GM19351 (cell line): ENCODE measurements at regions not wholly inside any gene's neighbourhood (a gene's known extent, or its start where the extent isn't known, plus 50 kb on each side); places are given as distances from the start of the nearest gene placed in this dataset.

Experiments used
- ATAC-seq: cut with Tn5 transposase; IDR thresholded peaks from one replicate; pipeline ENCODE4 v1.9.1; 2021; ENCODE audit warnings: mild to moderate bottlenecking, moderate library complexity; ENCODE audit not compliant: unreplicated experiment

DNA sequence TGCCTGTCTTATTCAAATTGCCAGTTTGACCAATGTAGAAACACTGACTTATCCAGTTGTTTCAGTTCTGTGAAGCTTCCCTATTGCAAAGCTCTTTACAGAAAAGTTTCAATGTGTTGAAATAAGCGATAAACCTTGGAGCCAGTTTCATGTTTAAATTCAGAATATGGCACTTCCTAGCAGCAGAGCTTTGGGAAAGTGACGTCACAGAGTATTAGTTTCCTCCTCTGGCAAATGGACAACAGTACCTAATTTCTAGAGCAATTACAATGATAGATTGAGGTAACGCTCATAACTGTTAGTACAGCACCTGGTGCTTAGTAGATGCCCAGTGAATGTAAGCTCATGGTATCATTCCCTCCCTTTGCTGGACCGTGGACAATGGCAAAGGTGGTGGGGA, 527.5 kb upstream of the DAB1 start:
- no peak for ATAC-seq

- ATAC-seq: no peak
Observed at GRCh38 chr1:57949168-57949567, 525.3 kb upstream of the DAB1 start.

DNA sequence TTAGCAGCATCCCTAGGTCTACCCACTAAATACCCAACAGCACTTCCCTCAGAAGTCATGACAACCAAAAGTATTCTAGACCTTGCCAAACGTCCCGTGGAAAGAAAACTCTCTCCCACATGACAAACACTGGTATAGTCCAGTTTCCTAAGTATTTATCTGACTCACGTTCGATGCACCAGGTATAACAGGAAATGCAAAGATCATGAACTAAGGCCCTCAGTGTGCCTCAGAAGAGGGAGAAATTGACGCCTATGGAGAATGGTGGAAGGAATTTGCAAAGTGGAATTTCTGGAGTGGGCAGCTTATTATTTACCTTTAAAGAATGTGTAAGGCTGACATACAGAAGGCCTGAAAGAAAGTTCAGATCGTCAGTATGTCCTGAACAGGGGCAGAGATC, 523.6 kb upstream of the DAB1 start:
- ATAC-seq: no peak

DNA sequence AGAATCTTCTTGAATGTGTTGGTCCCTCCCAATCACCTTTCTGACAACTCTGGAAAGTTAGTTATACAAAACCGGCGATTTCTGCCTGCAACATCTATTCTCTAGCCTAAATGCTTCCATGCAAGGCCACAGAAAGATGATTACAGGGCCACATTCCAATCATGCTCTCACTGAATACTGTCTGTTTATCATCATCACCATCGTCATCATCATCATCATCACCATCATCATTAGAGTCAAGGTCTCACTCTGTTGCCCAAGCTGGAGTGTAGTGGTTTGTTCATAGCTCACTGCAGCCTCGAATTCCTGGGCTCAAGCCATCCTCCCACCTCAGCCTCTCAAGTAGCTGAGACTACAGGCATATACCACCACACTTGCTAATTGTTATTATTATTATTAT, 521.2 kb upstream of the DAB1 start:
- no peak for ATAC-seq

GRCh38 chr1:57943365-57943764, 519.5 kb upstream of the DAB1 start:
- no peak for ATAC-seq

DNA sequence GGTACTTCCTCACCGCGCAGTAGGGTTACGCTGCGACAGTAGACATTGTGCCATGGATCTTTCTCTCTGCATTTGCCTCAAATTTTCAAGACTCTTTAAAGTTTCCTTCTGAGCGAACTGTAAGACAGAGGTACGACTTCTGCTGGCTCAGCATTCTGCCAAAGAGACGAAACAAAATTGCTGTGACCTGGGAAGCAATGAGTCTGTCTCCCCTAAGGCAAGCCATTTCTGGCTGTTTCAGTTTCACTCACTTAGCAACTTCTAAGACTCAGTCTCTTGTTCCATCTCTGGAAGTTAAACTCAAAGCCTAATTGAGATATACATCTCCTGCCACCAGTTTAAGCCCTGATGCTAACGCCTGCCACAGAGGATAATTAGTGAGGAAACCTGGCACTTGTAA, 510.9 kb upstream of the DAB1 start:
- no peak for ATAC-seq

DNA sequence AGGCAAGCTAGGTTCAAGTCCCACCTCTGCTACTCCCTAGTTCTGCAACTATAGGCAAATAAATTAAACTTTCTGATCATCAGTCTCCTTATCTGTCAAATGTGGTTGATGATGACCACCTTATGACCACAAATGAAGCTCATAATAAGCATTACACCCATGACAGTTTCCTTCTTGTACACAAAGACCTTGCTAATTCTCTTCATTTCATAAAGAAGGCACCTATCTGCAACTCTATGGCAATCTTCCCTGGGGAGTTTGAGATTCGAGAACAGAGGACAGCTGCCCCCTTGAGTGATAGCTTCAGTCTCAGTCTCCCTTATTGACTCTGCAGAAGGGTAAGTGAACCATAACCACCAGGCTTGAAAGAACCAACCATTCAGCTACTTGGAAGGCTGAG, 503.1 kb upstream of the DAB1 start:
- ATAC-seq: no peak

- no peak for ATAC-seq
Observed at GRCh38 chr1:57926025-57926552, 502.2 kb upstream of the DAB1 start.

DNA sequence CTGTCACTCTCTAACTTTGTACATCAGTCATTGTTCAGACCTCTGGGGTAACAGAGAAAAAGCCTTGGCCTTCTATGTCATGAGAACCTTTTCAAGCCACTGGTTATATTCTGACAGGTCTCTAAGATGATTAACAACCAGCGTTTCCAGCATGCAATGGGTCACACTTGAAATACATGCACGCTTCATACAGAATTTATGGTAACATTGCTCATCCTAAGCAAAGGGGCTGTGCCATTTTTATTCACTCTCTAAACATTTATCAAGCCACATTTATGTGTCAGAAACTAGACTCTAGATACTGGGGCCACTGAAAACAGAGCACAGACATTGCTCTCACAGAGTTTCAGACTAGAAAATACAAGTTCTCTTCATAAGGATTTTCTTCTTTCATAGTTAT, 501.4 kb upstream of the DAB1 start:
- no peak for ATAC-seq

- no peak for ATAC-seq
Observed at GRCh38 chr1:57922130-57922529, 498.3 kb upstream of the DAB1 start.

- no peak for ATAC-seq
Observed at GRCh38 chr1:57916041-57916440, 492.2 kb upstream of the DAB1 start.

DNA sequence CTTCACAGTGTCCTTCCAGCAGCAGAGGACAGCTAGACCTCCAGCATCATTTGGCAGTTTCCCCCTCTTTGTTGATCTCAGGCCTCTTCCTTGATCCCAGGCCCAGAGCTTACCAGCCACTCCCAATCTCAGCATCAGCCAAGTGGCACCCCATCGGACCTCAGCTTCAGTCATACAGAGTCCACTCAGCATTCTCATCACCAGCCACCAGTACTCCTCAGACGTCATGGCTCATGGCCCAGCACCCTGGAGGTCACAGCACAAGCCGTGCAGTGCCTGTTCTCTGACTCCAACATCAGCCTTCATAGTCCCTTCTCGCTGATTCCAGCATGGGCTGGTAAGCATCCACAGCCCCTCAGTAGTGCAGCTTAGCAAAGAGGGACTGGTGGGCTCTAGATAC, 487.6 kb upstream of the DAB1 start:
- ATAC-seq: no peak

- no peak for ATAC-seq
Observed at GRCh38 chr1:57910782-57911181, 486.9 kb upstream of the DAB1 start.

DNA sequence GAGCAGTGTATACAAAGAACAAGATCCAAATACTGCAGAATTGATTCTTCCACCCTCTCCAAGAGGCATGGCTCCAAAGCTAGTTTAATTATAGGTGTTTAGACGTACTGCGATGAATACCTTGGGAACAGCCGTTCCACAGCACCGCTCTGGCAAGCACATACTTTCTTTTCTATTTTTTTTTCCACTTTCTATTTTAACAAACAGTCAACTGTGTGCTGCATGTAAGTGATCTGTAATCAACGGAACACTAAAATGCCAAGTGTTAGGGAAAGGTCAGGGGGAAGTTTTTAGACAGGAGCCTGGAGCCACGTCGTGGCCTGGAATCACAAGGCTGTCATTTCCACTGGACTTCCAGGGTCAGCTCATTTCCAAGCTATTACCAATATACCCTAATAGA, 486.4 kb upstream of the DAB1 start:
- ATAC-seq: no peak

DNA sequence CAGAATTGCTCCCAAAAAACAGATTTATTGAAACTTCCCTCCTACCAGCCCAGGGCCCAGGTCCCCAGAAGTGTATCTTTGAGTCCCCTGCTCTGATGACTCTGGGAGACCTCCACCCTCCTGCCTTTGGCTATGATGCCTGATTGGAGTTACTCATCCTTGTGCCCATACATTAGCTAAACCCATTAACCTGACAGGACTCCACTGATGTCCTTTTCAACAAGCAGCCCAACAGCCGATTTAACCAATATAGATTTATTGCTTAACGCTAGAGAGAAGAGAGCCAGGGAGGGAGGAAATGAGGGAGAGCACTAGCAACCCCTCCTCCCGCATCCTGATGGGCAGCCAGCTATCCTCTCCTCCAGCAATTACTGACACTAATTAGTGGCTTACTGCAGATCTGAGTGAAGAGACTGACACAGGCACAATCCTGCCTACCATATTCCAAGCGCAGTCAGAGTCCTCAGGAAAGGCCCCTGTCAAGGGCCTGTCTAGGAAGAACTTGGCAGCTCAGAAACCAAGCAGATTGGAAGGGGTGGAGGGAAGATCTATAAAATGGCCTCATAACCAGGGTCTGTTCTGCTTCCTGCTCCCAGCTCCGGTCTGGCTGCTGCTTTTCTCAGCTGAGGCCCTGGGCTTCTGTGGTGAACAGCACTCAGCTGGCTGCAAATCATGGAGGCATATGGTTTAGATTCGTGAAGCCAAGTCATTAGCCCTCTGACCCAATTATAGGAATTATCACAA, 484.5 kb upstream of the DAB1 start:
- ATAC-seq: no peak

DNA sequence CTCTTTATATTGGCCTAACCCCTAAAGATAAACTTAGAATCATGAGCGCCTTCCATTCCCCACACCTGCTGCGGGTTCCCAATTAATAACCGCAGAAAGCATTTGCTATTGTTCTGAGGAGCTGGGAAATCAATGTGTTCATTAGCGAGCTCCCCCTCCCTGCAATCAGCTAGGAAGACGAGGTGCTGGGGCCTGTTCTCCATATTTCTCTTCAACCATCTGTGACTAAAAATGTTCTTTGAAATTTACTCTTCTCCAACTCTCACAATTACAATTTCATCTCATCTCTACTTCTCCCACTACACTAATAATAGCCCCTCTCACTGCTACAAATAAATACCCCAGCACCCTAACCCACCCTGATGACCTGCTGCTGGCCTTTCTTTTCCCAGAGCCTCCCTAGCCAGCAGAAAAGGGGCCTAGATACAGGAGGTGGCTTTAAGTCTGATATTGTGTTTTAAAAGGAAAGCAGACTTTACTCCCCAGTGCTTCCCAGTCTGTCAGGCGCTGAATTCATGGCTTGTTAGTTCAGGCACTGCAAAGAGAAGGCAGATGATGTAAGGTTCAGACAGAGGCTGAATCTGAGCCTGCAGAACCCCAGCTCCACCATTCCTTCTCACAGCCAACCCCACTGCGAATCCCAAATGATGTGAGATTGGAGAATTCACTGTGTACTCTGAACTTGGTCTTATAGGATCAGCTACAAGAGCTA, 477.5 kb upstream of the DAB1 start:
- ATAC-seq: no peak

- no peak for ATAC-seq
Observed at GRCh38 chr1:57898531-57898930, 474.7 kb upstream of the DAB1 start.

- no peak for ATAC-seq
Observed at GRCh38 chr1:57897581-57897980, 473.7 kb upstream of the DAB1 start.

DNA sequence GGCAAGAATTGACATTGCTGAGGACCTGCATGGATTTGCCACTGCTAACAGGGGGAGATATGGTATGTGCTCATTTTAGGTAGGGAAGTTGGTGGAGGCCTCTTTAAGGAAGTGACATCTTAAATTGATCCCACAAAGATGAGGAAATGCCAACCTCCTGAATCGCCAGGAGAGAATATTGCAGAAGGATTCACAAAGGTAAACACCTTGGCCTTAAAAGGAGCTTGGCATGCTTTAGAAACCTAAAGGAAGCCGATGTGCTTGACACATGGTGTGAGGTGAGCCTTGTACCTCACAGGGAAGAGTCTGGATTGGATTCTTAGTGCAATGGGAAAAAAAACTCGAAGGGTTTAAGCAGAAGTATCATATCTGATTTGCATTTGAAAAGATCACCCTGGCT, 470.5 kb upstream of the DAB1 start:
- ATAC-seq: no peak

GRCh38 chr1:57889676-57890320, 465.9 kb upstream of the DAB1 start:
- no peak for ATAC-seq

GRCh38 chr1:57887964-57888491, 464.2 kb upstream of the DAB1 start:
- ATAC-seq: no peak

GRCh38 chr1:57886376-57886775, 462.5 kb upstream of the DAB1 start:
- ATAC-seq: no peak
